HG03280 (cell line): ENCODE measurements at regions not wholly inside any gene's neighbourhood (a gene's known extent, or its start where the extent isn't known, plus 50 kb on each side); places are given as distances from the start of the nearest gene placed in this dataset.

Experiments
- ATAC-seq: cut with Tn5 transposase; IDR thresholded peaks from one replicate; pipeline ENCODE4 v1.9.1; 2021; ENCODE audit warnings: mild to moderate bottlenecking, moderate library complexity; ENCODE audit not compliant: unreplicated experiment

DNA sequence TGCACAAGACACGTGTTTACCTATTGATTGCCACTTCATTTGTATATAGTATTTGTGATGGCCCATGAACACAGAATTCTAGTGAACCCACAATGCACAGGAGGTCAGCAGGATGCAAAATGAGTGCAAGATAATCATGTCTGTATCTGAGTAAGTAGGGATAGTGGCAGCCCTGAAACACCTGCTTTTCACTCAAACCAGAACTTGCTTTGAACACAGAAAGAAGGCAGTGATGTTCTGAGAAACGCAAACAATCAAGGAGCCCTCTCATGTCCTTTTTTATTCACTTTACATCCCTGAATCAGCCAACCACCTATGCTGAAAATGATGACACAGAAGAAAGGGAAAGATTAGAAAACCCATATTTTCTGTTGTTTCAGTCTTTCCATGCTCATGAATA, 170.4 kb upstream of the AVPR1A start:
- ATAC-seq: no peak

DNA sequence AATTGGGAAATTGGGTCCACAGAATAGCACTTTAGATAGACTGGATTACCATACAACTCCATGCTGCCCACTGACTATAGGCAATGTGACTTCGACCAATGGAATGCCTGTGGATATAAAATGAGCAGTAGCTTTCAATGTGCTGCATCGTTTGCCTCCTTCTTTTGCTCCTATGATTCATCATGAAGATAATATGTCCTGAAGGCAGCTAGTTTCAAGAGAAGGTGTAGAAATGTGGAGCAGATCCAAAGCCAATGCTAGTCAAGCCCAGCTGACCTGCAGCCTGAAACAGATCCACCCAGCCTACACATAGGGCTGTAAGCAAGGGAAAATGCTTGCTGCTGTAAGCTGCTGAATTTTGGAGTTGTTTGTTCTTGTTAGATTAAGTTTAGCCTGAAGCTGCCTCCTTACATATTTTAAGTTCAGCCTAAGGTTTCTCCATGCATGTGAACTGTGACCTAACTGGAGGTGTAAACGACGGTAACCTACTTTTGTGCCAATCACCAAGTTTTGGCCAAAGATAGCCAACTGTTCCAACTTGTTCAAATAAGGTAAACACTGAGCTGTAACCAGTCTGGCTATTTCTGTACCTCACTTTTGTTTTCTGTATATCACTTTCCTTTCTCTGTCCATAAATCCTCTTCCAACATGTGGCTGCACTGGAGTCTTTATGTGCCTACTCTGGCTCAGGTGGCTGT, 169.1 kb upstream of the AVPR1A start:
- ATAC-seq: no peak

DNA sequence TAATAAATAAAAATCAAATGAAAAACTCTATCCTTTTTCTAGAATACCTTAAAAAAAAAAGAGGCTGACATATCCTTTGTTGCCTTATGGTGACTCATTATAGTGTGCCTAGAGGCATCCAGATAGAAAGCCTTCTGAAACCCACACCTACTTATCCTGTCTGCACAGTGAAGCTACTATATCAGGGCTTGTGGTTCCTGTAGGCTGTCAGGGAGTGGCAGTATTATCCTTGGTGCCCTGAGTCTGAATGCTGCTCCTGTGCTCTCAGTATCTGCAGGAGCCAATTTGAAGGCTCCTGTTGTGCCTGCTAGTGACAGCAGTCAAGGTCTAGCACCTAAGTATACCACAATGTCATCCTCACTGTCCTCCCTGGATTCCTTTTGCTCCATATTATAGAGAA, 168.4 kb upstream of the AVPR1A start:
- no peak for ATAC-seq

DNA sequence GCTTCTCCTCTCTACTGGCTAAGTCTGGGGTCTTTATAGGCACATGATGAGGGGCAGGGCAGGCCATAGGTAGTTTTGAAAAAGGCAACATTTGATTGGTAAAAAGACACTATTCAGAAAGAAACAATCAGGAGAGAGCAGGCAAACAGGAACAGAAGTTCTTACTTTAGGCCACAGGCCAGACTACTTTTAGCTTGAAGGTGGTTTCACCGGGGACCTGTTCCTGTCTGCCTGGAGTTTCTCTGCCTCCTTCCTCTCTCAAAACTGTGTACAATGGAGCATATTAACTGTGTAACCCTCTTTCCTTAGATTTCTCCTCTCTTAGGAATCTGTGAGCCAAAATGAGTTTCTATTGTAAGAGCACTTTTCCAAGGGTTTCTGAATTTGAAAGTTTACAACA, 167.9 kb upstream of the AVPR1A start:
- ATAC-seq: no peak

DNA sequence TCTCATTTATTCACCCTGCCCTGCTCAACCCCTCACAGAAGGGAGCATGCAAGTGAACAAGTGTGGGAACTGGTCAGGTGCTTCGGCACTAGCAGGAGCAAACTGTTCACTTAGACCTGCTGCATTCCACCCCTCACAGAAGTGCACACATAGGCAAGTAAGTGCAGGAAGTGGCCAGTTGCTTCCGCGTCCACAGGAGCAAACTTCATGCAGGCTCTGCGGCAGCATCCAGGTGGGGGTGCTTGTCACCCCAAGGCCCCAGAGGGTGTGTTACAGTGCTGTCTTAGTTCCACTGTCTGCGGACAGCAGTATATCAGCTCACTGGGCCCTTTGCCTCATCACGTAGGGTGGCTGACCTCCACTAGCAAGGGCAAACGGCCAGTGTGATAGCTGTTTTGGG, 167.3 kb upstream of the AVPR1A start:
- ATAC-seq: no peak

DNA sequence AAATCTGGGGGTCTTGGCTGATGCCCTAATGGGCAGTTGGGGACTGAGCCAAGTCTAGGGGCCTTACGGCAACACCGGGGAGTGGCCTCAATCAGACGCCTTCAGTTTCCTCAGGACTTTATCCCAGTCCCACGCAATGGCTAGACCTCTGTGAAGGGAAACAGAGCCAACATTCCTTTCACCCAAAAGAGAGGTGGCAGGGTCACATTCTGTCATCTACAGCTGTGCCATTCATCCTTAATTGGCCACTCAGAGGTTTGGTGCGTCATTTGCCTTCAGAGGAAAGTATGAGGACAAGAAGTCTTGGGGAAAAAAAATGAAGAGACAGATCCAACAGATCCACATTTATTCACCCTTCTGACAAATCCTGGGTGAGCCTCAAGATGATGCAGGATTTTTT, 166.9 kb upstream of the AVPR1A start:
- ATAC-seq: no peak

DNA sequence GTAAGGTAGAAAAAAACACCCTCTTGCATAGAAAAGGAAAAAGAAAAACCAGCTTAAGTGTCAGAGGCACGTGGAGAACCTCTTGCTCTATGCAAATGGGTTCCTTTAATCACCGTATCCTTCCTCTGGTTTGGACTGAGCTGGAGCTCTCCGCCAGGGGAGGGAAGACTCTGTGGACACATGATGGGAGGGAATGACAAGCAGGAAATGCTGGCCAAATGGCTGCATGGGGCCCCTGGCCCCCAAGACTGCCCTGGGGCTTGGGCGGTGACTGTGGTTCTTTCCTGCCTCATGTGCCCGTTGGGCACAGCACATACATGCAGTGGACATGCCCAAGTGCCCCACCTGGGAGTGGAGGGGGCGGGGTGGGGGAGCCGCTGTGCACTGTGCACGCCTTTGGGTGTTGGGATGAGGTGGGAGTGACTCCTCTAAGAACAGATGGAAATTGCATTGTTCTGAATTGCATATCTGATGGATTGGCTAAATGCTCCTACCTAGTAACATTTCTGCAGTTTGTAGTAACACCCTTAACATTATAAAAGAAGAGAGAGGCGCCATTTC, 166.4 kb upstream of the AVPR1A start:
- ATAC-seq: no peak

DNA sequence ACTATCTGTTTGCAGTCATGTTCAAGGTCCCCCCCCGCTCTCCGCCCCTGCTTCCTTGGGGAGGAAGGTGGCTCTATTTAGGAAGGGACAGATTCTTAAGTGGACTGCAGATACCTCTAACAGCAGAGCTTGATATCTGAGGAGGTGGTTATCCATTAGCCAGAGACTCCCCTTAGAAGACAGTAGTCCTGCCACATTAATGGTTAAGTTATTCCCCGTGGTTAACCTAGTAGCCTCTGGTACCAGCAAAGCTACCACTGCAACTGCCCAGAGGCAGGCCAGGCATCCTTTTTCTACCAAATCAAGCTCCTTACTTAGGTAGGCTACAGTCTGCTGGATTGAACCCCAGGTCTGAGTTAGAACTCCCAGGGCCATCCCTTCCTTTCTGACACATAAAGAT, 162.1 kb upstream of the AVPR1A start:
- no peak for ATAC-seq

DNA sequence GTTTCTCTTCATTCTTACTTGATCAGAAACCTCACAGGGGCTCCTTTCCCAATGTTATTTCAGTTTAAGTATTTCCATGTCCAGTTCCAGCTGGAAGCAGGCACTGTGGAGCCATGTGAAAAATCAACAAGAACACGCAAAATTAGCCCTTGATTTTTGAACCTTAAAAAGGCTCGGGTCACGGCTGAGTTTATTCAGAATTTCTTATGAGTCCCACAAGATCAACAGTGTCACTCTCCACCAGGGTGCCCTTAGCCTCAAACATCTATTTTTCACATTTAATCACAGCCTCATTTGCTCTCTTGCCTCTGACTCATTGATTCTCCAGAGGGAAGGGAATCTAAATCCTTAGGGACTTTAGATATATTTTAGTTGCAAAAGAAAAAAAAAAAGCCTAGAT, 157.7 kb upstream of the AVPR1A start:
- ATAC-seq: no peak

DNA sequence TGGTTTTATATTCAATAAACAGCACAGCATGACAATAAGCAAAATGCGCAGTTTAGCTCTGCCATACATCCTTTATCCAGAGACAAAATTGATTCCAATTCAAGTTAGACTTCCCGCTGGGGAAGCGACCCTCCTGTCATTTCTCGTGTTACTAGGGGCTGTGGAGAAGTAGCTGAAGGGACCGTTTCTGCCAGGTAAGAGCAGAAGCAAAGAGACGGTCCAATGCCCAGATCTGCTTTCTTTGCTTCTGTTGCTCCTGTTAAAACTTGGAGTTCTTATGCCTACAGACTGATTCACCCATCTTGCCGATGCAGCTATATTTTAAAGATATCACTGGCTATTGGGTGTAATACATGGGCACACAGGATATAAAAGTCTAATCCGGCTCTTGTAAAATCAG, 156.8 kb upstream of the AVPR1A start:
- ATAC-seq: no peak

DNA sequence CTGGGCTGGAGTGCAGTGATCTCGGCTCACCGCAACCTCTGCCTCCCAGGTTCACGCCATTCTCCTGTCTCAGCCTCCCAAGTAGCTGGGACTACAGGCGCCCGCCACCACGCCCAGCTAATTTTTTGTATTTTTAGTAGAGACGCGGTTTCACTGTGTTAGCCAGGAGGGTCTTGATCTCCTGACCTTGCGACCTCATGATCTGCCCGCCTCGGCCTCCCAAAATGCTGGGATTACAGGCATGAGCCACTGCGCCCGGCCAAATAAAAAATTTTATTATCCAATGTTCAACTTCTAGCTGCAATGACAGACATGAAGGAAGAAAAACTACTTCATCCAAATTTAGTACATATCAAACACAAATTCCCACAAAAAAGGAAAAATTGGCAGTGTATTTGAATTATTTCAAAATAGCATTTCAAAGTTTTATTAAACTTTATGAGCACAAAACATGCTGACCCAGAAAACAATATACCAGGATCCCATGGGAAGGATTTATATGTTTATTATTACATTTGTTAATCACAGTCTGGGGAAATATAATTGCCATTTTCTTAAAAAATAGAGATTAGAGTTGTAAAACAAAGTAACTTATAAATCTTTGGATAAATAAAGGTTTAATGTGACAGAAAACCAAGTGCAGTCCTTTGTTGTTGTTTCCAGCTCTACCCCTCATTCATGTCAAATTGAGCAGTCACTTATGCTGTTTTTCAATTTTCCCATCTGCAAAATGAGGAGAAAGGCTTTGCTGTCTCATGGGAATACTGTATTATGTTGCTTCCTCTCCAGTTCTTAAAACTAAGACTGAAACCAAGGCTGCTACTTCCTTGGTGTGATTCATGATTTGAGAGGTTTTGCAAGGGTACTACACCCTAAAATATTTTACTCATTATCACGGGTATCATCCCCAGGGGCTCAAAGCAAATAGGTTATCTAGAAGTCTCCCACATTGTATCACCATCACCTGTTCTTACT, 155.2 kb upstream of the AVPR1A start:
- no peak for ATAC-seq

DNA sequence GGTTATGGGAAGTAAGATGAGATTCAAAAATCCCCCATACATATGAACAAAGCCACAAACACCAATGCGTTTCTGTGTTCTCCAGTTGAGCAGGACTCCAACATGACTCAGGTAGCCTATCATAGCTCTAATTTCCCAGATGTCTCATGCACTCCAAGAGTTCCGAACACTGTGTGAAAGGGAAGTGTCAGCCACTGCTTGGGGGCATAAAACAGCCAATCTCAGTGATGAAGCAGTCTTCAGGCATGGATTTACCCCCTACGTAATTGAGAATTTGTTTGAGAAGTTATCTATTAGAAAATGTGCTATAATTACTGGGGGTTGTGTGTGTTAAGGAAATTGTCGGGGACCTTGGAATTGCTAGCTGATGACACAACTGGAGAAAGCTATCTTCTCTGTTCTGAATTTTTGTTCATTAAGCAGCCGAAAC, 153.9 kb upstream of the AVPR1A start:
- ATAC-seq: no peak

DNA sequence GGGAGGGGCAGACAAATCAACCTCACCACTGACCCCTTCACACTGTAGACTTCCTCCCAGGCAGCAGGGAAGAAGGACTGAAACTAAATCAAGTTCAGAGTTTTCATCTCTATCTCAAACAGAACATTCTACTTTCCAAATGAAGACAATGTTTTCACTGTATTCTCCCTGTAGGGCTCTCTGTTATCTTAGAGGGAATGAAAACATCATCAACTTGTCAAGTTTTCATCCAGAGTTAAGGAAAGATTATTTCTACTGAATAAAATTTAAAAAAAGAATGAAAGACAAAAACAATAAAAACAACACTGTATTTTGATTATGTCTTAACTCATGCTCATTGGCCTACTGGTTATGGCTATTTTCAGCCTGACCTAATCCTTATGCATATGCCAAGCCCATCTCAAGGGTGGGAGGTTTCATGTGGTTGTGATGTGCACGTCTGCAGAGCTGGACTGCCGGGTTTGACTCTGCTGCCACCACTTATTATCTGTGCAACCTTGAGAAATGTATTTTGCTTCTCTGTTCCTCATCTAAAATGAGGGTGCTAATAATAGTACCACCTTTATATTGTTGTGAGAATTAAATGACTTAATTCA, 152.0 kb upstream of the AVPR1A start:
- no peak for ATAC-seq

DNA sequence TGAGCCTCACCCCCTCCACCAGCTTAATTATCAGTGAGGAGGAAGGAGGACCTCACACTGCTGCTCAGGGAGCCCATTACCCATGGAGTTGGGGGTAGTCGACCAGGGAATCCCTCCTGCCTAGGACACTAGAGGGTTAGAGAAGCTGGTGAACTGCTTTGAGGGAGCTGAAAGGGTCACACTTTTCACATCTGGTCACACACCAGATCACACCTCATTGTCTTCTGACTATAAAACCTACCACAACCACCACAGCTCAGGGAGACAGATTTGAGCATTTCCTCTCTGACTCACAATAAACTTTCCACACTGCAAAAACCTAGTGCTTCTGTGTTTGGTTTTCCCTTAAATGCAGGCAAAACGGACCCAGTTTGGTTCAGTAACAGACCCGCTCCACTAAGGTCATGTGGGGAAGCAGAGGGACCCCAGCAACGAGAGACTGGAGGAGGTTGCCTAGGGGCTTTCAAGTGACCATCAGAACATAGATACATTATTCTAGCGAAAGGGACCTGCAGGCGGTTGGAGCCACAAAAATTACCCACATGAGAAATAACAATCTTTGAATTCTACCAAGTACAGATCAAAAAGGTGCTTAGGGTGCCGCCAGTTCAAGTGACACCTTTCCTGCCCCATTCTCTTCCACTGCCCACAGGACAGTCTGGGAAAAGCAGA, 151.4 kb upstream of the AVPR1A start:
- peak; percentile 66 for ATAC-seq

DNA sequence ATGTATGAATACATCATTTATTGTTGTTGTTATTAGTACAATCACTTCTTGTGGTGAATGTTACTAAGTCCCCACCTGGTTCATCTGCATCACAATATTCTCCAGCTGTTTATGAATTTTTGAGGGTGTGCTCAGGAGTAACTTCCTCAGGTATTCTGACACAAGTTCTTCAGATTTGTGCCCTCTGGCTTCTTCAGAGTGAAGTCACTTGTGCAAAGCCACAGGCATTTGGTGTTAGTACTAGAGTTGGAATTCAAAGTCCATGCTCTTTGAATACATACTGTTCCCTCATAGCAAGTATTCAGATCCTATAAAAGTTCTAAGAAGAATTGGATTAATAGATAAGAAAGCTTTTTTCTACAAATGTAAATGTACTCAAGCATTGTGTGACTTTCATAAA, 150.3 kb upstream of the AVPR1A start:
- no peak for ATAC-seq

DNA sequence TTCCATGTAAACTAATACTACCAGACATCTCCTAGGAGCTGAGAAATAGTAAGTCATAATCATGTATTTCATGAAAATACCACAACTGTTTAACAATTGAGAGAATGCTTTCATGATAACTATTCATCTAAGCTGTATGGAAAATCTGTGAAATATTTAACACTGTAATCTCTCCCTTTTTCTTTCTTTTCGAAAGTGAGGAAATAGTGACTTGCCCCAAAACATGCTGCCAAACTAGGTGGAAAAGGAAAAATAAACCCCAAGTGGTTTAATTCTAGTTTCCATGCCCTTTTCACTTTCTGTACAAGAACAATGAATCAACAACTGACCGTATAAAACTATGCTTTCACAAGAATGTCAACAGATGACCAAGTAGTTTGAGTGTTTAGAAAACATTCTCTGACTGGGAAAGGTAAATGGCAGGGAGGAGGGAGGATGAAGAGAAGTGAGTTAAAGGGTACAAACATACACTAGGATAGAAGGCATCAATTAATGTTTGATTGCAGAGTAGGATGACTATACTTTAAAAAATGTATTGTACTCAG, 147.5 kb upstream of the AVPR1A start:
- ATAC-seq: no peak

DNA sequence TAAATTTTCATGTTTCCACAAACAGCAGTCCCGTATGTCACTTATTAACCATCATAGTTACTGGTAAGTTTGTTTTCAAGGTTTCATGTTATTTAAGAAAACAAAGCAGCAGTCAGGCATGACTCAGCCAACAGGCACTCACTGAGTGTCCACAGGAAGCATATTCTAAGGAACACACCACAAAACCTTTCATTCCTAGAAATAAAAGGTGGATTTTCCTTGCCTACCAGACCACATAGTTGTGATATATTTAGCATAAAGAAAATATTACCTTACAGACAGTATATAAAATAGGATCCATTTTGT, 143.3 kb upstream of the AVPR1A start:
- no peak for ATAC-seq

DNA sequence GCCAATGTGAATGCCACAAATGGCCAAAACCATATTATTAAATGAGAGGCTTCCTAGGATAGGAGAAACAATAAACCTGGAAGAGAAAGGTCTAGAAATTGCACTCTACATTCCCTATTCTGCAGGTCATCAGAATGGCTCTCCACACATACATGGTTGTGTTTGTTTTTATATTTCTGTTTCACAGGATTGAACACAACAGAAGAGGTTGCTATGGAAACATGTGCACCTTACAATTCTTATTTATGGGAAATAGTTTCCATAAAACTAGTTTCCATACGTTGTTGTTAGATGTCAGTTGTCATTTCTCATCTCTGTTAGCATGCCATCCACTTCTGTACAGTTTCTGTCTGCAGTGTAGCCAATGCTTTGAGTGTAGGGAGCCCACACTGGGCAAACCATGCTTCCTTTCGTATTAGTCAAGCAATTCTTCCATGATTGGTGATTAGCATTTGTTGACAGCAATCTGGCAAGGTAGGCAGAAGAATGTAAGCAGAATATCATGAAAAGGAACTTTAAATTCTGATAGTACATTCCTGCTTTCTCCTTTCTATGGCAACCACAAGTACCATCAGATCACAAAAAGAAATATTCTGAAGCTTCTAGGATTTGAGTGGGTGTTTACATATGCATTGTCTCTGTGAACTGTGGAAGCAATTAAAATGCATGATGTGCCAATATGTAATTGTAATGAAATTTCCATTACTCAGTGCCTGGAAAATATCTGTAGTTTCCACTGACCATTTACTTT, 141.6 kb upstream of the AVPR1A start:
- ATAC-seq: no peak

DNA sequence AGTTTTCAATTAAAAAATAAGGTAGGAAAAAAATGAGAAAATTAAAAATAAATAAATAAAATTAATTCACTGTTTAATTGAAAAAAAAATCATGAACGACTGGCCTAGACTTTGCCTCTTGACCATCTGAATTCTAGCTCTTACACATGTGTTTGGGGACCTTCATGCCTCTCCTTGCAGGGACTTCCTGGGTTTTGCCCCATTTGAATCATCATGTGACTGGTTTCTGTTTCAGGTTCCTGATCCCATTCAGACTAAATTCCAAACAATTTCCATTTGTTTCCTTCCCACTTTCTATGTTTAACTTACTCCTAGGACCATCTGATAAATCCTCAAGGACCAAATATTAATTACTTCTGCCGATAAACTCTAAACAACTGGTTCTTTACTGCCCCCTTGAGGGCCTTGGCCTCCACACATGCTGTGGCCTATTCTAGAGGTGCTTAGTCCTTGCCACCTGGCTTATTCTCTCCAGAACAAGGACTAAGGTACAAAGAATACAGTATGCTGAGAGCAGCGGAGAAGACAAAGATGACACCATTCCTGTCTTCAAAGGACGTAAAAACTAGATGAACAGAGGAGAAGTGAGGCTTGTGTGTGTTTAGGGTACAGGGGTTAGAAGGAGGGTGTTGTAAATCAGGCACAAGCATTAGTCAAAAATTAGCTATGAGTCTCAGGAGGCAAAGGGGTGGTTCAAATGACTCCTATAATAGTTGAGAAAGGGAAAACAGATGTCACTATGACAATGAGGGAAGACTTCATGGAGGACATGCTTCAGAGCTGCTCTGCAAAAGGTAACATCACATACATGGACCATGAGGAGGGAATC, 125.8 kb upstream of the AVPR1A start:
- ATAC-seq: peak; percentile 76
